A673 (cell line): ENCODE measurements at regions not wholly inside any gene's neighbourhood (a gene's known extent, or its start where the extent isn't known, plus 50 kb on each side); places are given as distances from the start of the nearest gene placed in this dataset.

Source experiments
- BruUV-seq: library from RNA; stranded (reverse); fragments of 400-500 nt; replicated peaks from 2 replicates; lab custom pipeline; 2021; lab: Mats Ljungman, UMichigan
- CTCF ChIA-PET: fragments of 300-600 bp; sonication (Branson Sonifier 250); formaldehyde crosslinking; loops from one replicate; lab custom pipeline; 2022; ENCODE audit warnings: antibody characterized with exemption; lab: Charles Lee
- POLR2A ChIA-PET: fragments of 300-600 bp; sonication (Branson Sonifier 250); formaldehyde crosslinking; loops from one replicate; lab custom pipeline; 2022; ENCODE audit warnings: antibody characterized with exemption; ENCODE audit not compliant: low non-redundant PET; lab: Charles Lee
- DNase-seq: peaks from one replicate; pipeline ENCODE4 v3.0.0-alpha.2; 2015; ENCODE audit warnings: low spot score
- H3K27ac ChIP-seq: fragments of 200-600 bp; sonication (generic); 2 replicates; pipeline ENCODE4 v1.5.1; 2016; ENCODE audit warnings: mixed run types, low read depth, mild to moderate bottlenecking, mixed read lengths, antibody characterized with exemption, low read length; ENCODE audit not compliant: poor library complexity, severe bottlenecking
- H3K27me3 ChIP-seq: fragments of 200-600 bp; sonication (generic); replicated peaks from 2 replicates; pipeline ENCODE4 v1.6.1; 2017; ENCODE audit warnings: mixed run types, low read depth, mild to moderate bottlenecking, mixed read lengths, antibody characterized with exemption, low read length; ENCODE audit not compliant: insufficient read depth, poor library complexity
- H3K36me3 ChIP-seq: fragments of 200-600 bp; sonication (generic); 2 replicates; pipeline ENCODE4 v1.6.1; 2016; ENCODE audit warnings: mixed run types, mild to moderate bottlenecking, mixed read lengths, antibody characterized with exemption, low read length; ENCODE audit not compliant: insufficient read depth, poor library complexity, severe bottlenecking
- H3K4me1 ChIP-seq: fragments of 200-600 bp; sonication (generic); 2 replicates; pipeline ENCODE4 v1.6.1; 2017; ENCODE audit warnings: mixed run types, mild to moderate bottlenecking, mixed read lengths, antibody characterized with exemption, low read length; ENCODE audit not compliant: insufficient read depth, poor library complexity, severe bottlenecking
- H3K4me3 ChIP-seq: fragments of 200-600 bp; sonication (generic); 2 replicates; pipeline ENCODE4 v1.5.1; 2016; ENCODE audit warnings: low read depth, mixed run types, mild to moderate bottlenecking, mixed read lengths, low read length; ENCODE audit not compliant: poor library complexity, severe bottlenecking
- H3K9me3 ChIP-seq: fragments of 200-600 bp; sonication (generic); 2 replicates; pipeline ENCODE4 v1.6.1; 2016; ENCODE audit warnings: mixed run types, low read depth, mild to moderate bottlenecking, mixed read lengths, antibody characterized with exemption, low read length; ENCODE audit not compliant: poor library complexity, severe bottlenecking
- CTCF ChIP-seq: fragments of 300-800, 200-600 bp; sonication (generic); conservative IDR thresholded peaks from 2 replicates; pipeline ENCODE4 v1.5.1; 2017; ENCODE audit warnings: low read depth, mild to moderate bottlenecking, antibody characterized with exemption, low read length, moderate library complexity, mixed read lengths
- EZH2 ChIP-seq: fragments of 200-600 bp; sonication (generic); IDR thresholded peaks from 2 replicates; pipeline ENCODE4 v1.6.1; 2017; ENCODE audit warnings: borderline replicate concordance, low read depth, mild to moderate bottlenecking, mixed read lengths, antibody characterized with exemption, low read length; ENCODE audit not compliant: poor library complexity, severe bottlenecking
- intact Hi-C: fragments of 100-400 bp; cut with micrococcal nuclease; formaldehyde crosslinking; loops from one replicate; pipeline ENCODE4 v1.10.0; 2022; ENCODE audit not compliant: unreplicated experiment

GRCh38 chr20:50261471-50262212 lies 71.0 kb downstream of the CEBPB start:
- no peak for TF ChIP-seq EZH2
- TF ChIP-seq CTCF: no peak
- Histone ChIP-seq H3K4me3 (no peak overlapping the region), H3K27me3 (no peaks in the 10 kb centered on the region), H3K27ac (no peak overlapping the region), H3K36me3 (no peaks in the 10 kb centered on the region), H3K4me1 (peaks cover 8% of the 10 kb centered on the region), H3K9me3 (no peaks in the 10 kb centered on the region)
- BruUV-seq: no TSS peak
- ChIA-PET POLR2A (no interaction called here), CTCF (no interaction called here)
- no peak for DNase-seq
- intact Hi-C loops: no loop called here

- TF ChIP-seq EZH2 (no peak), CTCF (no peak)
- DNase-seq: no peak
- H3K36me3 ChIP-seq: no peaks in the 10 kb centered on the region
- H3K27ac ChIP-seq: no peak overlapping the region
- ChIA-PET CTCF (no interaction called here), POLR2A (no interaction called here)
- H3K27me3 ChIP-seq: no peaks in the 10 kb centered on the region
- H3K4me1 ChIP-seq: peaks cover 19% of the 10 kb centered on the region
- no peaks in the 10 kb centered on the region for H3K9me3 ChIP-seq
- intact Hi-C loops: no loop called here
- no TSS peak for BruUV-seq
- no peak overlapping the region for H3K4me3 ChIP-seq
These were observed 73.2 kb downstream of the CEBPB start for GRCh38 chr20:50263831-50264230.

- CTCF ChIA-PET: no interaction called here
These were observed 74.0 kb downstream of the CEBPB start for GRCh38 chr20:50264534-50265145.

More at GRCh38 chr20:50264534-50265145, 74.0 kb downstream of the CEBPB start:
- BruUV-seq: no TSS peak
- Histone ChIP-seq H3K27me3 (no peaks in the 10 kb centered on the region), H3K9me3 (no peaks in the 10 kb centered on the region), H3K4me1 (peaks cover 18% of the 10 kb centered on the region), H3K4me3 (no peak overlapping the region), H3K27ac (no peak overlapping the region), H3K36me3 (no peaks in the 10 kb centered on the region)
- no peak for TF ChIP-seq EZH2
- TF ChIP-seq CTCF: no peak
- POLR2A ChIA-PET: no interaction called here
- DNase-seq: no peak
- intact Hi-C loops: no loop called here
